ENCODE measurements at regions not wholly inside any gene's neighbourhood (a gene's known extent, or its start where the extent isn't known, plus 50 kb on each side); places are given as distances from the start of the nearest gene placed in this dataset.

DNA sequence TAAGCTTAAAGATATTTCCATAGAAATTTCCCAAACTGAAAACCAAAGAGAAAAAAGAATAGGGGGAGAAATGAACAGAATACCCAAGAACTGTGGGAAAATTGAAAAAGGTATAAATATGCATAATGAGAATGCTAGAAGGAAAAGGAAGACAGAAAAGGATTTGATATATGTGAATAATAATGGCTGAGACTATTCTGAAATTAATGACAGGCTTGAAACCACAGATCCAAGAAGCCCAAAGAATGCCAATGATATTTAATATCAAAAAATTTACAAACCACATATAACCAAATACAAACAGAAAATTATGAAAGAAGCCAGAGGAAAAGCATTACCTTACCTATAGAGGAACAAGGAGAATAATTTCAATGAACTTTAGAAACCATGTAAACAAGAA lies 153.0 kb downstream of the ANXA2 start:
- TF ChIP-seq, protein P1, sequence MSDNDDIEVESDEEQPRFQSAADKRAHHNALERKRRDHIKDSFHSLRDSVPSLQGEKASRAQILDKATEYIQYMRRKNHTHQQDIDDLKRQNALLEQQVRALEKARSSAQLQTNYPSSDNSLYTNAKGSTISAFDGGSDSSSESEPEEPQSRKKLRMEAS (IDR thresholded peaks at IDR 0.05; ENCODE audit: insufficient read depth, insufficient read length), result no peak
- no peak for TF ChIP-seq FOS (IDR thresholded peaks at IDR 0.05; ENCODE audit: borderline replicate concordance, insufficient read depth, low read length)
